Activated T-helper 17 cell treated with anti-CD3 and anti-CD28 coated beads, Interleukin-2, amount 50 U/mL, for 72 hours (primary cell): ENCODE measurements at regions not wholly inside any gene's neighbourhood (a gene's known extent, or its start where the extent isn't known, plus 50 kb on each side); places are given as distances from the start of the nearest gene placed in this dataset.
A peak's percentile ranks its signal among the peaks of the same experiment; 100 is the strongest.

Source experiments
- ATAC-seq: fragments of 150-1000 bp; cut with Tn5 transposase; replicated peaks from 2 replicates; pipeline ENCODE4 v1.10.0; 2021; ENCODE audit warnings: mild to moderate bottlenecking, moderate library complexity
- H3K27ac Mint-ChIP-seq: one replicate; pipeline ENCODE4 v1.8.0; 2022; ENCODE audit warnings: mixed read lengths
- H3K27me3 Mint-ChIP-seq: one replicate; pipeline ENCODE4 v1.8.0; 2022; ENCODE audit warnings: mixed read lengths
- H3K36me3 Mint-ChIP-seq: one replicate; pipeline ENCODE4 v1.8.0; 2022; ENCODE audit warnings: low read depth, mild to moderate bottlenecking, mixed read lengths
- H3K4me1 Mint-ChIP-seq: one replicate; pipeline ENCODE4 v1.8.0; 2022; ENCODE audit warnings: mixed read lengths
- H3K4me3 Mint-ChIP-seq: one replicate; pipeline ENCODE4 v1.8.0; 2022; ENCODE audit warnings: mild to moderate bottlenecking, mixed read lengths
- H3K9me3 Mint-ChIP-seq: one replicate; pipeline ENCODE4 v1.8.0; 2022; ENCODE audit warnings: mixed read lengths

GRCh38 chr15:95872366-95872771, 458.1 kb upstream of the NR2F2 start:
- Mint-ChIP-seq H3K4me1 (no peaks in the 10 kb centered on the region), H3K27me3 (no peaks in the 10 kb centered on the region), H3K36me3 (no peaks in the 10 kb centered on the region), H3K4me3 (no peak overlapping the region), H3K27ac (no peak overlapping the region), H3K9me3 (no peaks in the 10 kb centered on the region)
- ATAC-seq: no peak

- Mint-ChIP-seq H3K27me3 (no peaks in the 10 kb centered on the region), H3K27ac (no peak overlapping the region), H3K4me3 (no peak overlapping the region), H3K9me3 (no peaks in the 10 kb centered on the region), H3K4me1 (no peaks in the 10 kb centered on the region), H3K36me3 (no peaks in the 10 kb centered on the region)
- no peak for ATAC-seq
Observed at GRCh38 chr15:95874637-95875036, 455.9 kb upstream of the NR2F2 start.

- Mint-ChIP-seq H3K9me3 (no peaks in the 10 kb centered on the region), H3K4me1 (no peaks in the 10 kb centered on the region), H3K4me3 (no peak overlapping the region), H3K36me3 (no peaks in the 10 kb centered on the region), H3K27ac (no peak overlapping the region), H3K27me3 (no peaks in the 10 kb centered on the region)
- no peak for ATAC-seq
Observed at GRCh38 chr15:95875121-95875643, 455.3 kb upstream of the NR2F2 start.

GRCh38 chr15:95880031-95880570, 450.4 kb upstream of the NR2F2 start:
- Mint-ChIP-seq H3K4me3 (peak overlapping the region; percentile 59), H3K27me3 (no peaks in the 10 kb centered on the region), H3K27ac (no peak overlapping the region), H3K4me1 (no peaks in the 10 kb centered on the region), H3K9me3 (no peaks in the 10 kb centered on the region), H3K36me3 (no peaks in the 10 kb centered on the region)
- no peak for ATAC-seq

- no peaks in the 10 kb centered on the region for H3K36me3 Mint-ChIP-seq
- no peaks in the 10 kb centered on the region for H3K4me1 Mint-ChIP-seq
- no peak for ATAC-seq
- H3K4me3 Mint-ChIP-seq: no peak overlapping the region
- no peaks in the 10 kb centered on the region for H3K27me3 Mint-ChIP-seq
- no peak overlapping the region for H3K27ac Mint-ChIP-seq
- H3K9me3 Mint-ChIP-seq: no peaks in the 10 kb centered on the region
Observed at GRCh38 chr15:95880630-95881029, 449.9 kb upstream of the NR2F2 start.

- no peak overlapping the region for H3K4me3 Mint-ChIP-seq
Observed at GRCh38 chr15:95883064-95883463, 447.4 kb upstream of the NR2F2 start.

GRCh38 chr15:95884276-95884675, 446.2 kb upstream of the NR2F2 start:
- Mint-ChIP-seq H3K27ac (no peak overlapping the region), H3K4me3 (no peak overlapping the region), H3K36me3 (no peaks in the 10 kb centered on the region), H3K27me3 (no peaks in the 10 kb centered on the region), H3K4me1 (no peaks in the 10 kb centered on the region), H3K9me3 (peaks cover under 1% of the 10 kb centered on the region)
- no peak for ATAC-seq

More at GRCh38 chr15:95883064-95883463, 447.4 kb upstream of the NR2F2 start:
- no peak for ATAC-seq
- Mint-ChIP-seq H3K4me1 (no peaks in the 10 kb centered on the region), H3K27me3 (no peaks in the 10 kb centered on the region), H3K36me3 (no peaks in the 10 kb centered on the region), H3K9me3 (no peaks in the 10 kb centered on the region), H3K27ac (no peak overlapping the region)

- Mint-ChIP-seq H3K4me1 (no peaks in the 10 kb centered on the region), H3K36me3 (no peaks in the 10 kb centered on the region), H3K27ac (no peak overlapping the region), H3K9me3 (peaks cover 10% of the 10 kb centered on the region), H3K27me3 (no peaks in the 10 kb centered on the region), H3K4me3 (no peak overlapping the region)
- ATAC-seq: no peak
Observed at GRCh38 chr15:95887666-95888390, 442.7 kb upstream of the NR2F2 start.

- no peaks in the 10 kb centered on the region for H3K4me1 Mint-ChIP-seq
- no peaks in the 10 kb centered on the region for H3K27me3 Mint-ChIP-seq
- peaks cover 10% of the 10 kb centered on the region for H3K9me3 Mint-ChIP-seq
- no peak overlapping the region for H3K27ac Mint-ChIP-seq
- H3K36me3 Mint-ChIP-seq: no peaks in the 10 kb centered on the region
- no peak for ATAC-seq
- no peak overlapping the region for H3K4me3 Mint-ChIP-seq
Observed at GRCh38 chr15:95888762-95889161, 441.7 kb upstream of the NR2F2 start.

- Mint-ChIP-seq H3K4me3 (no peak overlapping the region), H3K9me3 (peaks cover 7% of the 10 kb centered on the region), H3K36me3 (no peaks in the 10 kb centered on the region), H3K27ac (no peak overlapping the region), H3K4me1 (no peaks in the 10 kb centered on the region), H3K27me3 (no peaks in the 10 kb centered on the region)
- ATAC-seq: no peak
Observed at GRCh38 chr15:95894407-95894956, 436.0 kb upstream of the NR2F2 start.

- Mint-ChIP-seq H3K27ac (no peak overlapping the region), H3K36me3 (no peaks in the 10 kb centered on the region), H3K27me3 (no peaks in the 10 kb centered on the region), H3K9me3 (peaks cover 4% of the 10 kb centered on the region), H3K4me1 (no peaks in the 10 kb centered on the region), H3K4me3 (no peak overlapping the region)
- ATAC-seq: no peak
Observed at GRCh38 chr15:95895508-95895907, 435.0 kb upstream of the NR2F2 start.

GRCh38 chr15:95897651-95898050, 432.8 kb upstream of the NR2F2 start:
- Mint-ChIP-seq H3K36me3 (no peaks in the 10 kb centered on the region), H3K9me3 (no peaks in the 10 kb centered on the region), H3K4me3 (no peak overlapping the region), H3K27ac (no peak overlapping the region), H3K27me3 (no peaks in the 10 kb centered on the region), H3K4me1 (no peaks in the 10 kb centered on the region)
- ATAC-seq: no peak

- Mint-ChIP-seq H3K4me1 (no peaks in the 10 kb centered on the region), H3K27ac (no peak overlapping the region), H3K9me3 (no peaks in the 10 kb centered on the region), H3K4me3 (no peak overlapping the region), H3K27me3 (no peaks in the 10 kb centered on the region), H3K36me3 (no peaks in the 10 kb centered on the region)
- ATAC-seq: no peak
Observed at GRCh38 chr15:95898761-95899160, 431.7 kb upstream of the NR2F2 start.

GRCh38 chr15:95901271-95901670, 429.2 kb upstream of the NR2F2 start:
- ATAC-seq: no peak
- Mint-ChIP-seq H3K27ac (no peak overlapping the region), H3K27me3 (no peaks in the 10 kb centered on the region), H3K4me3 (no peak overlapping the region), H3K4me1 (no peaks in the 10 kb centered on the region), H3K36me3 (no peaks in the 10 kb centered on the region), H3K9me3 (no peaks in the 10 kb centered on the region)

GRCh38 chr15:95902606-95903005, 427.9 kb upstream of the NR2F2 start:
- Mint-ChIP-seq H3K4me3 (no peak overlapping the region), H3K9me3 (no peaks in the 10 kb centered on the region), H3K4me1 (no peaks in the 10 kb centered on the region), H3K27me3 (no peaks in the 10 kb centered on the region), H3K27ac (no peak overlapping the region), H3K36me3 (no peaks in the 10 kb centered on the region)
- ATAC-seq: no peak
